ENCODE measurements at regions not wholly inside any gene's neighbourhood (a gene's known extent, or its start where the extent isn't known, plus 50 kb on each side); places are given as distances from the start of the nearest gene placed in this dataset.

DNA sequence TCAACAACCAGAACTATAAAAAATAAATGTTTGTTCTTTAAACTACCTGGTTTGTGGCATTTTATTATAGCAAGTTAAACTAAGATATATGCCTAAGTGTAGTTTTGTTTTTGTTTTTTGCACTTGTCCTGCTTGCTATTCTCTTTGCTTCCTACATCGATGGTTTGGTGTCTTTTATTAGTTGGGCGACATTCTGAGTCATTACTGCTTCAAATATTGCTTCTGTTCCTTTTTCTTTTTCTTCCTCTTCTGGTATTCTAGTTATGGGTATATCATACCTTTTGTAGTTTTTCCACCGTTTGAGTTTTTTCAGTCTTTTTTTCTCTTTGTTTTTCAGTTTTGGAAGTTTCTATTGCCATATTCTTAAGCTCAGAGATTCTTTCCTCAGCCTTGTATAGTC is 86.9 kb downstream of the MACIR start:
- TF ChIP-seq, protein P1, sequence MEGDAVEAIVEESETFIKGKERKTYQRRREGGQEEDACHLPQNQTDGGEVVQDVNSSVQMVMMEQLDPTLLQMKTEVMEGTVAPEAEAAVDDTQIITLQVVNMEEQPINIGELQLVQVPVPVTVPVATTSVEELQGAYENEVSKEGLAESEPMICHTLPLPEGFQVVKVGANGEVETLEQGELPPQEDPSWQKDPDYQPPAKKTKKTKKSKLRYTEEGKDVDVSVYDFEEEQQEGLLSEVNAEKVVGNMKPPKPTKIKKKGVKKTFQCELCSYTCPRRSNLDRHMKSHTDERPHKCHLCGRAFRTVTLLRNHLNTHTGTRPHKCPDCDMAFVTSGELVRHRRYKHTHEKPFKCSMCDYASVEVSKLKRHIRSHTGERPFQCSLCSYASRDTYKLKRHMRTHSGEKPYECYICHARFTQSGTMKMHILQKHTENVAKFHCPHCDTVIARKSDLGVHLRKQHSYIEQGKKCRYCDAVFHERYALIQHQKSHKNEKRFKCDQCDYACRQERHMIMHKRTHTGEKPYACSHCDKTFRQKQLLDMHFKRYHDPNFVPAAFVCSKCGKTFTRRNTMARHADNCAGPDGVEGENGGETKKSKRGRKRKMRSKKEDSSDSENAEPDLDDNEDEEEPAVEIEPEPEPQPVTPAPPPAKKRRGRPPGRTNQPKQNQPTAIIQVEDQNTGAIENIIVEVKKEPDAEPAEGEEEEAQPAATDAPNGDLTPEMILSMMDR (conservative IDR thresholded peaks at IDR 0.05), result no peak

GRCh38 chr5:103340717-103341388 is 82.3 kb downstream of the MACIR start:
- H3K27ac ChIP-seq, result no peak overlapping the region
- TF ChIP-seq, protein P1 (conservative IDR thresholded peaks at IDR 0.05), result no peak

More for the DNA sequence above, 86.9 kb downstream of the MACIR start:
- H3K27ac ChIP-seq, result no peak overlapping the region

- H3K27ac ChIP-seq, result no peak overlapping the region
- TF ChIP-seq, protein P1 (conservative IDR thresholded peaks at IDR 0.05), result no peak
These were observed 81.6 kb downstream of the MACIR start for GRCh38 chr5:103340132-103340531.

DNA sequence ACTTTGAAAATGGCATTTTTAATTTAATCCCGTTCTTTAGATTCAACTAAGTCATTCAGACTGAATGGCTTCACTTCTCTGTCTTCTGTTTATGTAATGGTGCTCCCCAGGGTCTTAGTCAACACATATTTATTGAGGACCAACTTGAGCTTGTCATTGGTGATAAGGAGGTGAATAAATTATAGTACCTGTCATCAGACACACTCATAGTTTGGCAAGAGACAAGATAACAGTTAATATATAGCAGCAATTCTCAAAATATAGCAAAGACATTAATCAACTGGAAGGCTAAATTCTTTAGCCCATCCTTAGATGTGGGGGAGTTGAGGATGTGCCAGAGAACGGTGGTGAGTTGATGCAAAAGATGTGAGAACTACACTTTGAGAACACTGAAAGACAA is 78.4 kb downstream of the MACIR start:
- TF ChIP-seq, protein P1 (conservative IDR thresholded peaks at IDR 0.05), result no peak
- no peak overlapping the region for H3K27ac ChIP-seq

DNA sequence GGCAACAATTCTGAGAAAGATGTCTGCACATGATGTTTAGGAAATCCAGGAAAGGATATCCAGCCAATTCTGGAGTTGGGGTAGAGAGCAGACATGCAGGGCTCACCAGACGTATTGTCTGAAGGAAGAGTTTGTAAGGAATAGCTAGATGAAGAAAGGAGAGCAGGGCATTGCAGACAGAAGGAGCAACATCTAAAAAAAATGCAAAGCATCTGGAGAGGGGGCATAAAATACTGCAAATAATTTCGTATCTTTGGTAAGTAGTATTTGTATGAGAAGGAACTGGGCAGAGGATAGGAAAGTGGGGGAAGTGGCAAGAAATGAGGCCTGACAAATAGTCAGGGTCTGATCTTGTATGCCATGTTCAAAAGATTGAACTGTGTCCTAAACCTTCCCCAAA is 74.8 kb downstream of the MACIR start:
- H3K27ac ChIP-seq, result no peak overlapping the region
- TF ChIP-seq, protein P1 (conservative IDR thresholded peaks at IDR 0.05), result no peak

- TF ChIP-seq, protein P1 (conservative IDR thresholded peaks at IDR 0.05), result no peak
These were observed 72.3 kb downstream of the MACIR start for GRCh38 chr5:103330875-103331274.

More at GRCh38 chr5:103330875-103331274, 72.3 kb downstream of the MACIR start:
- H3K27ac ChIP-seq, result no peak overlapping the region
